ENCODE measurements at regions not wholly inside any gene's neighbourhood (a gene's known extent, or its start where the extent isn't known, plus 50 kb on each side); places are given as distances from the start of the nearest gene placed in this dataset.
"Not testable (repeated sequence)": the region's sequence is repeated elsewhere in the genome, so short reads cannot be mapped to it uniquely, and the experiment has no call there.

- TF ChIP-seq TAF1 (IDR thresholded peaks at IDR 0.05; ENCODE audit: borderline replicate concordance, low read depth, low read length); POLR2A (IDR thresholded peaks at IDR 0.05; ENCODE audit: low read depth, low read length); POLR2AphosphoS5 (IDR thresholded peaks at IDR 0.05; ENCODE audit: low read depth, low read length): not testable (repeated sequence)
These were observed 453.5 kb downstream of the PREX1 start for GRCh38 chr20:48374031-48374907.
